AG09309 (cell line): ENCODE measurements at regions not wholly inside any gene's neighbourhood (a gene's known extent, or its start where the extent isn't known, plus 50 kb on each side); places are given as distances from the start of the nearest gene placed in this dataset.

Source experiments
- DNase-seq: peaks from one replicate; pipeline ENCODE4 v3.0.0-alpha.2; 2010; ENCODE audit warnings: low read depth
- H3K4me3 ChIP-seq: 2 replicates; pipeline ENCODE4 v1.5.1; 2011; ENCODE audit warnings: mild to moderate bottlenecking, low read depth, low read length, moderate library complexity; ENCODE audit not compliant: control insufficient read depth
- CTCF ChIP-seq: IDR thresholded peaks from 2 replicates; pipeline ENCODE4 v1.5.1; 2011; ENCODE audit warnings: mild to moderate bottlenecking, low read depth, low read length, inconsistent platforms; ENCODE audit not compliant: insufficient read depth, control insufficient read depth; ENCODE audit errors: missing control alignments

GRCh38 chr4:125365731-125366130, 51.0 kb downstream of the FAT4 start:
- no peak for DNase-seq
- no peak for TF ChIP-seq CTCF
- H3K4me3 ChIP-seq, result no peak overlapping the region

- H3K4me3 ChIP-seq, result no peak overlapping the region
- no peak for DNase-seq
- no peak for TF ChIP-seq CTCF
Measured at GRCh38 chr4:125368146-125368545, 53.4 kb downstream of the FAT4 start.

GRCh38 chr4:125368671-125369081, 53.9 kb downstream of the FAT4 start:
- DNase-seq, result peak; percentile 54
- no peak for TF ChIP-seq CTCF
- H3K4me3 ChIP-seq, result peak overlapping the region; percentile 16

GRCh38 chr4:125369098-125369497, 54.3 kb downstream of the FAT4 start:
- no peak for TF ChIP-seq CTCF
- DNase-seq, result no peak
- H3K4me3 ChIP-seq, result no peak overlapping the region

- no peak overlapping the region for H3K4me3 ChIP-seq
- no peak for DNase-seq
- no peak for TF ChIP-seq CTCF
Measured at GRCh38 chr4:125370478-125370877, 55.7 kb downstream of the FAT4 start.

GRCh38 chr4:125382995-125383394, 68.2 kb downstream of the FAT4 start:
- TF ChIP-seq CTCF, result no peak
- H3K4me3 ChIP-seq, result no peak overlapping the region
- no peak for DNase-seq

- H3K4me3 ChIP-seq, result no peak overlapping the region
- no peak for TF ChIP-seq CTCF
- DNase-seq, result no peak
Measured at GRCh38 chr4:125387770-125388169, 73.0 kb downstream of the FAT4 start.
